Psoas muscle (tissue), 7 donors: ENCODE measurements at regions not wholly inside any gene's neighbourhood (a gene's known extent, or its start where the extent isn't known, plus 50 kb on each side); places are given as distances from the start of the nearest gene placed in this dataset.

ENCODE experiments used
- ATAC-seq, 4 donors: fragments of 200-7000 bp; cut with Tn5 transposase; one replicate each; pipeline ENCODE4 v1.9.1; 2020; ENCODE audit warnings: moderate library complexity in 3 of 4, mild to moderate bottlenecking in 2 of 4
- DNase-seq, 2 donors: peaks; one replicate each; pipeline ENCODE4 v3.0.0-alpha.2; 2020
- H3K27ac ChIP-seq: fragments of 200-600 bp; one replicate; pipeline ENCODE4 v1.8.0; 2022
- H3K27me3 ChIP-seq, 3 donors: fragments of 200-600 bp in 1 of 3; one replicate each; pipeline versions ENCODE4 v1.6.1 to v1.8.0; 2013 to 2022; ENCODE audit warnings: low read length in 2 of 3, mild to moderate bottlenecking in 2 of 3, moderate library complexity in 1 of 3; ENCODE audit not compliant: insufficient read depth in 3 of 3
- H3K36me3 ChIP-seq, 2 donors: fragments of 200-600 bp in 1 of 2; one replicate each; pipeline versions ENCODE4 v1.6.1 to v1.8.0; 2013 to 2022; ENCODE audit warnings: low read depth in 1 of 2, mild to moderate bottlenecking in 1 of 2, moderate library complexity in 1 of 2; ENCODE audit not compliant: insufficient read depth in 1 of 2
- H3K4me1 ChIP-seq: fragments of 200-600 bp; one replicate; pipeline ENCODE4 v1.8.0; 2022
- H3K4me3 ChIP-seq: fragments of 200-600 bp; one replicate; pipeline ENCODE4 v1.8.0; 2022; ENCODE audit warnings: mild to moderate bottlenecking
- H3K9me3 ChIP-seq: fragments of 200-600 bp; one replicate; pipeline ENCODE4 v1.8.0; 2022
- WGBS, 3 donors: extraction: QIAGEN DNeasy Blood & Tissue Kit; methylation state at CpG; one replicate each; pipeline versions ENCODE4 v1.1.6 to v1.1.7; 2013; 5-methylcytosine and 5-hydroxymethylcytosine counted together
- intact Hi-C, 2 donors: fragments of 100-400 bp; cut with DNase I; formaldehyde crosslinking; loops; one replicate each; pipeline versions ENCODE4 v1.11.0 to v1.14.2; 2022
- TF ChIP-seq, protein P1 (sequence below): fragments of 200-600 bp; IDR thresholded peaks from one replicate; pipeline ENCODE4 v1.8.0; 2022; ENCODE audit warnings: antibody characterized with exemption
- donor health status: healthy with polysubstance abuse.
- donor health status: DM: no; HTN: no; CAD: no; lungs with moderate emphysema.
- donor health status: Bipolar disorder and iron deficiency.
- donor health status: healthy.
- donor health status: DM: yes; HTN: yes; CAD: no.
- donor health status: DM: no; HTN: no; CAD: no.
- donor health status: DM: yes; HTN: yes; CAD: no.

DNA sequence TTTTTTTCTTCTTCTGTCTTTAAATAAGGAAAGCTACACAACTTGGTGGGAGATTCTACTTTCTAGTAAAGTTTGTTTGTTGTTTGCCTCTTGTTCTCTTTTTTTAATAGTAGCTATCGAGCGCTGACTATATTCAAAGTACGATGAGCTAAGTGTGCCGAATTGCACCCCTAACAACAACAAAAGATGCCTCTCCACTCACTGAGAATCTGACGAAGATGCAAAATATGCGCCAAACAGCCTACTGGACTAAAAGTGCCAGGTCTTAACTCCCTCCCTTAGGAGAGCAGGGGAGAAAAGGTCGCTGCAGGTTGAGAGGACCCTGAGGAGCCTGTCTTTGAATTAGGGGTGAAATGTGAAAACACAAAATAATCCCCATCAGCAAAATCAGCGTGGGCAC is 713.8 kb upstream of the WWC1 start:
- Histone ChIP-seq H3K9me3 (no peaks in the 10 kb centered on the region), H3K27me3 (no peaks in the 10 kb centered on the region), H3K36me3 (no peaks in the 10 kb centered on the region), H3K4me3 (no peak overlapping the region), H3K4me1 (no peaks in the 10 kb centered on the region), H3K27ac (no peak overlapping the region)
- intact Hi-C loops = no loop called here
- 84 to 87% (median 86%) methylated on average over 8 of the region's 8 CpGs for WGBS, 3 donors
- DNase-seq (no peak), ATAC-seq (no peak)
- TF ChIP-seq, protein P1, sequence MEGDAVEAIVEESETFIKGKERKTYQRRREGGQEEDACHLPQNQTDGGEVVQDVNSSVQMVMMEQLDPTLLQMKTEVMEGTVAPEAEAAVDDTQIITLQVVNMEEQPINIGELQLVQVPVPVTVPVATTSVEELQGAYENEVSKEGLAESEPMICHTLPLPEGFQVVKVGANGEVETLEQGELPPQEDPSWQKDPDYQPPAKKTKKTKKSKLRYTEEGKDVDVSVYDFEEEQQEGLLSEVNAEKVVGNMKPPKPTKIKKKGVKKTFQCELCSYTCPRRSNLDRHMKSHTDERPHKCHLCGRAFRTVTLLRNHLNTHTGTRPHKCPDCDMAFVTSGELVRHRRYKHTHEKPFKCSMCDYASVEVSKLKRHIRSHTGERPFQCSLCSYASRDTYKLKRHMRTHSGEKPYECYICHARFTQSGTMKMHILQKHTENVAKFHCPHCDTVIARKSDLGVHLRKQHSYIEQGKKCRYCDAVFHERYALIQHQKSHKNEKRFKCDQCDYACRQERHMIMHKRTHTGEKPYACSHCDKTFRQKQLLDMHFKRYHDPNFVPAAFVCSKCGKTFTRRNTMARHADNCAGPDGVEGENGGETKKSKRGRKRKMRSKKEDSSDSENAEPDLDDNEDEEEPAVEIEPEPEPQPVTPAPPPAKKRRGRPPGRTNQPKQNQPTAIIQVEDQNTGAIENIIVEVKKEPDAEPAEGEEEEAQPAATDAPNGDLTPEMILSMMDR = no peak

DNA sequence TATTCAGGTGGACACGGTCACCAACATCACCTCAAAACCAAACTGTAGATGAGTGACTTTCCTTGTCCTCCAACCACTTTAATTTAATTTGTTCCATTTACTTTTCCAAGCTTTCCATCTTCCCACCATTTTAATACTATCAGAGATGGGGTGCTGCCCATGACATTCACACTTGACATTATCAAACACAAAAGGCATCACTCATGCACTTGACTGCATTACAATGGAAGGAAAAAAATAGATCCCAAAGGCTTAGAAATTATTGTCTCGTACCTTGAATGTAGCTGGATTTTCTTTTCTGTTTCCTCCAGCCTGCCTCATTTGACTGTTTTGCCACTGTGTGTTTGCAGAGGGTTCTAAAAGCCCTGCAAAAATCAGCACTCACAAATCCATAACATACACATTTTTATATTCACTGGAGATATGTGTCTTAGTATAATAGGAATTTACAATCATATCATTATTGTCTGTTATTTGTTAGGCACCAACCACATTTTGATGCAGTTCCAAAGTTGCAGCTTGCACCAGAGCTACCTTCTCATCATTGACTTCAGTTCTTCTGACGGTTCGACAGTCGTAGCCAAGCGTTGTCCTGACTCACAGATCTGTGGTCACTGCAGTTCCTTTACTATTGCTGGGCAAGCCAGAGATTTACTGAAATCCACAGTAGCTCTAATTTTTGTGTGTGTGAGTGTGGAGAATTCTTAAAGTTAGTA is 712.3 kb upstream of the WWC1 start:
- TF ChIP-seq, protein P1 = no peak
- intact Hi-C loops = no loop called here
- H3K4me1 ChIP-seq = no peaks in the 10 kb centered on the region
- no peak overlapping the region for H3K27ac ChIP-seq
- no peak overlapping the region for H3K4me3 ChIP-seq
- no peaks in the 10 kb centered on the region for H3K36me3 ChIP-seq
- 59 to 66% (median 61%) methylated on average over 6 of the region's 6 CpGs for WGBS, 3 donors
- no peaks in the 10 kb centered on the region for H3K9me3 ChIP-seq
- DNase-seq (no peak), ATAC-seq (no peak)
- H3K27me3 ChIP-seq = no peaks in the 10 kb centered on the region

DNA sequence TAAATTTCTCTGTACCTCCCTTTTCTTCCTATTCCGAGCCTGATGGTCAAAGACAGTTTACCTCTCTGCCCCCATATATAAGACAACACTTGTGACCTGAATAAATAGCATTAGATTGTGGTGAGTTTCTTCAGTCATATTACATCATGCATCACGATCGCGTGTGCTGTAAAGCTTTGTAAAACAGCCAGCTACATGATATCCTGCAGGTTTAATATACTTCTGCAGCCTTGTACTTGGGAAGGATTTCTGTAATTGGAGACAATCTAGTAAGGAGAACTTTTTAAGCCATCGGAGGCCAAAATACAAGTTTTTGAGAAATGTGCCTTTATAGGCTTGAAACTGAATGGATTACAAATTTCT is 711.8 kb upstream of the WWC1 start:
- ATAC-seq (no peak), DNase-seq (no peak)
- no peaks in the 10 kb centered on the region for H3K4me1 ChIP-seq
- no peak overlapping the region for H3K4me3 ChIP-seq
- intact Hi-C loops = no loop called here
- 32 to 41% (median 38%) methylated on average over 5 of the region's 5 CpGs for WGBS, 3 donors
- TF ChIP-seq, protein P1 = no peak
- no peaks in the 10 kb centered on the region for H3K36me3 ChIP-seq
- no peak overlapping the region for H3K27ac ChIP-seq
- no peaks in the 10 kb centered on the region for H3K27me3 ChIP-seq
- no peaks in the 10 kb centered on the region for H3K9me3 ChIP-seq

DNA sequence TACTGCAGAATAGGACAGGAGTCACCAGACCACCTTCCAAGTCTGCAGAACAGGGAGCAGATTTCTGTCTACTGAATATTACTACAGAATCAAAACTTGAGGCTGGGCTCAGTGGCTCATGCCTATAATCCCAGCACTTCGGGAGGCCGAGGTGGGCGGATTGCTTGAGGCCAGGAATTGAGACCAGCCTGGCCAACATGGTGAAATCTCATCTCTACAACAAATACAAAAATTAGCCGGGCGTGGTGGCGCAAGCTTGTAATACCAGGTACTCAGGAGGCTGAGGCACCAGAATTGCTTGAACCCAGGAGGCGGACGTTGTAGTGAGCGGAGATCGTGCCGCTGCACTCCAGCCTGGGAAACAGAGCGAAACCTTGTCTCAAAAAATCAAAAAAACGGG is 710.8 kb upstream of the WWC1 start:
- Histone ChIP-seq H3K9me3 (no peaks in the 10 kb centered on the region), H3K4me1 (no peaks in the 10 kb centered on the region), H3K27me3 (no peaks in the 10 kb centered on the region), H3K27ac (no peak overlapping the region), H3K36me3 (no peaks in the 10 kb centered on the region), H3K4me3 (no peak overlapping the region)
- ATAC-seq (no peak), DNase-seq (no peak)
- TF ChIP-seq, protein P1 = no peak
- intact Hi-C loops = no loop called here
- 88 to 89% (median 89%) methylated on average over 13 of the region's 13 CpGs for WGBS, 3 donors

DNA sequence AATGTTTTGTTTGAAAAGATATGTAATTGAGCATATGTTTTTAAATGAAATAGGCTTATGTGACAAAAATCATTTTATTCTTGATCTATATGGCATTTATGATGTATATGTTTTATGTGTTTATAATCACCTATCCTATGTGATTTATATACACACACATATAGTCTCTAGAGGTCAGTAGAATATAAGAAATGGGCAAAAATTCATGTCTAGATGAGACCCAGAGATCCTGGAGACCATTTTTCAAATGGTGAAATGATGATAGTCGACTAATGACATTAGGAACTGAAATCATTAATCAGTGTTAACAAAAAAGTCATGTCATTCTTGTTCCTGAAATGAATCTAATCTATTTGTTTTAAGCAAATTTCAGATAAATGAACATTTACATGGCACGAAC is 709.2 kb upstream of the WWC1 start:
- intact Hi-C loops = no loop called here
- Histone ChIP-seq H3K4me1 (no peaks in the 10 kb centered on the region), H3K27me3 (no peaks in the 10 kb centered on the region), H3K9me3 (no peaks in the 10 kb centered on the region), H3K27ac (no peak overlapping the region), H3K36me3 (no peaks in the 10 kb centered on the region), H3K4me3 (no peak overlapping the region)
- ATAC-seq = no peak
- TF ChIP-seq, protein P1 = no peak
- 62 to 83% (median 73%) methylated on average over 2 of the region's 2 CpGs for WGBS, 3 donors
- DNase-seq = no peak
